ENCODE measurements at regions not wholly inside any gene's neighbourhood (a gene's known extent, or its start where the extent isn't known, plus 50 kb on each side); places are given as distances from the start of the nearest gene placed in this dataset.

DNA sequence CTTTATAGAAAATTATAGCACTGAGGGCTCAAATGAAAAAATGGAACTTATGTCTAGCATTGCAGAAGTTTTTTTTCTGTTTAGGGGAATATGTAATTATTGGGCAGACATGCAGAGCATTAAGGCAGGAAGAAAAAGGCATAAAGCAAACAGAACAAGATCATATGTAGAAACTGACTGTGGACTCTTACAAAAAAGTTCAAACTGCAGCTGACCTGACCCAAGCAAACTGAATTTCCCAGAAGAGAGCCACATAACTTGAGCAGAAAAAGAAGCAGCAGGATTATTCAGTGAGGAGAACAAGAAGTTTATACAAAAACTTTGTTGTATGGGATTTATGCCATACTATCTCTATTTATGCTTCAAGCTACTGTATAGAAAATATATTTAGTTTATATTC, 250.9 kb downstream of the PHF14 start:
- Histone ChIP-seq H3K4me2 (ENCODE audit: low read depth, low read length) (no peak overlapping the region), H3K14ac (replicated peaks; ENCODE audit: low read depth, low read length) (no peak overlapping the region), H3K18ac (ENCODE audit: low read depth, low read length) (no peak overlapping the region), H2BK15ac (ENCODE audit: low read depth, low read length) (no peak overlapping the region), H3K9ac (ENCODE audit: low read depth, low read length) (no peak overlapping the region), H3K4me1 (ENCODE audit: control insufficient read depth, insufficient read depth, low read length) (no peaks in the 10 kb centered on the region), H3K36me3 (ENCODE audit: control insufficient read depth, insufficient read depth, low read length) (no peaks in the 10 kb centered on the region), H2BK5ac (ENCODE audit: low read depth, low read length, poor library complexity, severe bottlenecking) (no peak overlapping the region), H2BK120ac (ENCODE audit: low read depth, low read length) (no peak overlapping the region), H3K23ac (ENCODE audit: low read depth, low read length) (no peak overlapping the region), H4K8ac (ENCODE audit: low read depth in 2 of 2, low read length in 2 of 2) (no peak overlapping the region), H2AK9ac (replicated peaks; ENCODE audit: low read depth, low read length, poor library complexity) (no peak overlapping the region), H3K9me1 (ENCODE audit: insufficient read depth, low read length) (no peaks in the 10 kb centered on the region), H4K91ac (ENCODE audit: insufficient read depth, low read depth, low read length) (no peak overlapping the region), H4K20me1 (ENCODE audit: insufficient read depth, low read length) (no peaks in the 10 kb centered on the region), H3K27ac (ENCODE audit: insufficient read depth, low read length) (no peak overlapping the region), H3K27me3 (ENCODE audit: control insufficient read depth, insufficient read depth, low read length) (no peaks in the 10 kb centered on the region), H2AK5ac (ENCODE audit: low read depth, low read length) (no peak overlapping the region), H3K56ac (ENCODE audit: extremely low read depth, insufficient read depth, low read length) (no peak overlapping the region), H3K79me1 (ENCODE audit: low read depth in 1 of 2, low read length in 2 of 2) (no peaks in the 10 kb centered on the region), H4K5ac (ENCODE audit: low read depth, low read length) (no peak overlapping the region), H2BK20ac (ENCODE audit: low read depth, low read length) (no peak overlapping the region), H3K9me3 (ENCODE audit: control insufficient read depth, insufficient read depth, low read length) (no peaks in the 10 kb centered on the region), H3K4me3 (ENCODE audit: insufficient read depth, low read depth, low read length) (no peak overlapping the region), H2AFZ (replicated peaks; ENCODE audit: low read length, poor library complexity) (no peak overlapping the region), H3K4ac (ENCODE audit: low read depth, low read length) (no peak overlapping the region)
- no peak for DNase-seq
- ChIA-PET POLR2A (ENCODE audit: unreplicated experiment) (no interaction called here), CTCF (interaction anchor here (0.8 kb wide), 1 partner anchor 16 kb away, joined by 4 read pairs; no protein-coding TSS in a partner anchor)
- ATAC-seq (ENCODE audit: low read depth): no peak
- BruUV-seq (replicated peaks): no TSS peak
- dilution Hi-C loops (cut with HindIII; ENCODE audit: low sequenced_read_pairs, unreplicated experiment): no loop called here
- in situ Hi-C loops (cut with MboI; ENCODE audit: low sequenced_read_pairs): no loop called here
- TF ChIP-seq, protein P1, sequence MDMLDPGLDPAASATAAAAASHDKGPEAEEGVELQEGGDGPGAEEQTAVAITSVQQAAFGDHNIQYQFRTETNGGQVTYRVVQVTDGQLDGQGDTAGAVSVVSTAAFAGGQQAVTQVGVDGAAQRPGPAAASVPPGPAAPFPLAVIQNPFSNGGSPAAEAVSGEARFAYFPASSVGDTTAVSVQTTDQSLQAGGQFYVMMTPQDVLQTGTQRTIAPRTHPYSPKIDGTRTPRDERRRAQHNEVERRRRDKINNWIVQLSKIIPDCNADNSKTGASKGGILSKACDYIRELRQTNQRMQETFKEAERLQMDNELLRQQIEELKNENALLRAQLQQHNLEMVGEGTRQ (IDR thresholded peaks at IDR 0.05; ENCODE audit: low read depth, low read length): no peak
- no peak for TF ChIP-seq RCOR1 (IDR thresholded peaks at IDR 0.05; ENCODE audit: insufficient replicate concordance, low read length)
- TF ChIP-seq SMC3 (IDR thresholded peaks at IDR 0.05; ENCODE audit: low read depth, low read length): no peak
- TF ChIP-seq RFX5 (IDR thresholded peaks at IDR 0.05; ENCODE audit: low read depth, low read length): no peak
- no peak for TF ChIP-seq RAD21 (IDR thresholded peaks at IDR 0.05; ENCODE audit: low read length)
- TF ChIP-seq, protein P2, sequence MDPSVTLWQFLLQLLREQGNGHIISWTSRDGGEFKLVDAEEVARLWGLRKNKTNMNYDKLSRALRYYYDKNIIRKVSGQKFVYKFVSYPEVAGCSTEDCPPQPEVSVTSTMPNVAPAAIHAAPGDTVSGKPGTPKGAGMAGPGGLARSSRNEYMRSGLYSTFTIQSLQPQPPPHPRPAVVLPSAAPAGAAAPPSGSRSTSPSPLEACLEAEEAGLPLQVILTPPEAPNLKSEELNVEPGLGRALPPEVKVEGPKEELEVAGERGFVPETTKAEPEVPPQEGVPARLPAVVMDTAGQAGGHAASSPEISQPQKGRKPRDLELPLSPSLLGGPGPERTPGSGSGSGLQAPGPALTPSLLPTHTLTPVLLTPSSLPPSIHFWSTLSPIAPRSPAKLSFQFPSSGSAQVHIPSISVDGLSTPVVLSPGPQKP (IDR thresholded peaks at IDR 0.05; ENCODE audit: borderline replicate concordance, low read depth, low read length): no peak
- intact Hi-C loops (cut with micrococcal nuclease): no loop called here
